Hepatic stellate cell (primary cell): ENCODE measurements at regions not wholly inside any gene's neighbourhood (a gene's known extent, or its start where the extent isn't known, plus 50 kb on each side); places are given as distances from the start of the nearest gene placed in this dataset.
A peak's percentile ranks its signal among the peaks of the same experiment; 100 is the strongest.

Experiments
- DNase-seq: peaks from one replicate; pipeline ENCODE4 v3.0.0; 2011; ENCODE audit warnings: low spot score

DNA sequence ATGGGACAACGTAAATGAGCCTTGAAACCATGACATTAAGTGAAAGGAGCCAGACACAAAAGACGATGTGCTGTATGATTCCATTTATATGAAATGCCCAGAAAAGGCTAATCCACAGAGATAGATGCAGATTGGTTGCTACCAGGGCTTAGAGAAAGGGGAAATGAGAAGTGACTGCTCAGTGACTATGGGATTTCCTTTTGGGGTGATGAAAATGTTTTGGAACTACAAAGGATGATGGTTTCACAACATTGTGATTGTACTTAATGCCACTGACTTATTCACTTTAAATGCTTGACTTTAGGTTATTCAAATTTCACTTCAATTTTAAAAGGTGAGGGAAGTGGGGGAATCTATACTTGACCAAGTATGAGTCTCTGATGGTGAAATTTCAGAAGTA lies 414.3 kb downstream of the SETD4 start:
- no peak for DNase-seq

DNA sequence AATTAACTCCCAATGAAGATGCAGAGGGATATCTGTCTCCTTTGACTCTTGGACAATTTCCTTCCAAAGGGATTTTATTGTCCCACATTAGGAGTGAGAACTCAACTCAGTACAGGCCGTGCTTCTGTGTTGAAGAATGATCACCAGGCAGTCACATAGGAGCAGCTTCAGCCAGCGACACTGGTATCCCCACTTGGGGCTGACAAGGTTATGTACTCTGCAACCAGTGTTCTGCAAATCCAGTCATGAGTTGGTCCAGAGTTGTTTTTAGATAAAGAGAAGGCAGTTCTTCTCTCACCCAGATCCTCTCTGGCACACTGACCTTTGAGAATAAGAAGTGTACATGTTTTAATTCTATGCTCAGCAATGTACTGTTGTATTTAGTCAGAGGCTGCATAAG lies 415.8 kb downstream of the SETD4 start:
- no peak for DNase-seq

- no peak for DNase-seq
These were observed 417.1 kb downstream of the SETD4 start for GRCh38 chr21:35643176-35643575.

- DNase-seq = peak; percentile 30
These were observed 418.9 kb downstream of the SETD4 start for GRCh38 chr21:35641271-35642016.

- no peak for DNase-seq
These were observed 422.9 kb downstream of the SETD4 start for GRCh38 chr21:35637431-35637830.

DNA sequence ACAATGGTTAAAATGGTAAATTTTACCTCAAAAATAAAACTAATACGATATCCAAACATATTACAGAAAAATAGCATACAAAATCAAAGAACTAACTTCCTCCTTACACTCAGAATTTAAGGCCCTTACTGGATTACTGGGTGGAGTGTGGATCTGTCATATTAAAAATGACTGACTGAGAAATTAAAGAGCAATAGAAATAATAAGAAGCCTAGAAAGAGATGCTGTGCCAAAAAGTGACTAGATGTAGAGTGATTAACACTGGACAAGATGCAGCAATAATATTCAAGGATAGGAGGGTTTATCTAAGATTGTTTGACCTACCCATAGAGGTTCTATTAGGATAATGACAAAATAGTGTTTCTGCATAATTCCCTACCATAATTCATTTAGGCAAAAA lies 424.3 kb downstream of the SETD4 start:
- no peak for DNase-seq

- peak; percentile 38 for DNase-seq
These were observed 425.1 kb downstream of the SETD4 start for GRCh38 chr21:35635261-35635660.

DNA sequence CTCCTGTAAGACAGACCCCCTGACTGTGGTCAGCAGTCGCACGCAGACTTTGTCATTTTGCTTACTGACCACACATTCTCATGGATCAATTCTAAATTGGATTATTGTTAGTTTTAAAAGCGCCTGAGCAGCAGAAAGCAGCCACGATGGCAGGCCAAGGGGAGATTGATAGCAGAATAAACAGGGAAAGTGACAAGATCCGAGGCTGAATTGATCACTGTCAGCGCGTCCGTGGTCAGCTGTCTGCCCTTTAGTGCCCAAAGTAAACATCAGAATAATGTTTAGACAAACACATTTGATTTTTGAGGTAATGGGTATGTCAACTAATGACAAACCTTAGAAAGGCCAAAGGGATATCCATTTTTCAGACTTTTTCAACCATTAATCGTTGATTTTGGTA lies 426.8 kb downstream of the SETD4 start:
- no peak for DNase-seq

GRCh38 chr21:35632711-35633110 lies 427.6 kb downstream of the SETD4 start:
- DNase-seq = no peak

DNA sequence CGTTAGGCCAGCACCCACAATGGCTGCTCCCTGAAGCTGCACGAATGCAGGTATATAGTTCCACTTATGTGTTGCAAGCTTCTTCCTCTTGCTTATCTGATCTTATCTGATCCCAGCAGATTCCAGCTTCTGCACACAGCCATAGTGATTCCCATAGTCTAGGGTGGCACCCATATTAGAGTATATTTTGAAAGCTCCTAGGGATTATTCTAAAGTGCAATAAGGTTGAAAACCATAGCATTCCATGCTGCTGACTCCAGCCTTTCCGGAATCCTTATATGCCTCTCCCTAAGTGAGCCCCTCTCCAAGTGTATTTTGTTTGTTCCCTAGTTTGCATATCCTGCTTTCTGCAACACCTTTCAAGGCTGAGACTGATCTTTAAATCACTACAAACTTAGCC lies 432.0 kb downstream of the SETD4 start:
- no peak for DNase-seq

GRCh38 chr21:35627462-35627861 lies 432.9 kb downstream of the SETD4 start:
- no peak for DNase-seq

DNA sequence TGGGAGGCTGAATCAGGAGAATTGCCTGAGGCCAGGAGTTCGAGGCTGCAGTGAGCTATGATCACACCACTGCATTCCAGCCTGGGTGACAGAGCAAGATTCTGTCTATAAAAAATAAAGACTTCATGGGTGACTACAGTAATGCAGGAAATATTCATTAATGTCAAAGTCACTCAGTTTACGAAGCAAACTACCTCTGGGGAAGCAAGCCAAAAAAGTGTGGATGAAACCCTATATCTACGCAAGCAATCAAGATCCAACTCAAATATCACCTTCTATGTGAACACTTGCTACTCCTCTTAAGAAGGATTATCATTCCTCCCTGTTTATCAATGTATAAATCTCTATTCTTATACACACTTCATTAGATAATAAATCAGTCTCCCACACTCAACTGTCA lies 434.8 kb downstream of the SETD4 start:
- DNase-seq = no peak

DNA sequence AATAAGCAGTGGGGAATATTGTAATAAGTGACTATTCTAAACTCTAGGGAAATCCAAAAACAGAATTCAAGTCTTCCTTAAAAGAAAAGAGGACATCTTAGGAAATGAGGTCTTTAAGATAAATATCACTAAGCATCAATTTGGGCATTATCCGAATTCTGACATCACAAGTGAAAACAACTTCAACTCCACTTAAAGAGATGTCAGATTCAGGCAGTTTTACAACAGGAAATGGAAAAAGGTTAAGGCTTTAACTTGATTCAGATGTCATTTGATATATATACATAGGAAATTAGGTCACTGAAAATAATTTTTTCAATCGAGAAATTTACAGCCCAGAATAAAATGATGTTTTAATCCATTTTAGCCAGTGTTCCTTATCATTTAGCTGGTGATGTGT lies 435.4 kb downstream of the SETD4 start:
- no peak for DNase-seq

GRCh38 chr21:35622612-35623011 lies 437.7 kb downstream of the SETD4 start:
- DNase-seq = no peak

GRCh38 chr21:35619184-35619583 lies 441.1 kb downstream of the SETD4 start:
- DNase-seq = no peak

DNA sequence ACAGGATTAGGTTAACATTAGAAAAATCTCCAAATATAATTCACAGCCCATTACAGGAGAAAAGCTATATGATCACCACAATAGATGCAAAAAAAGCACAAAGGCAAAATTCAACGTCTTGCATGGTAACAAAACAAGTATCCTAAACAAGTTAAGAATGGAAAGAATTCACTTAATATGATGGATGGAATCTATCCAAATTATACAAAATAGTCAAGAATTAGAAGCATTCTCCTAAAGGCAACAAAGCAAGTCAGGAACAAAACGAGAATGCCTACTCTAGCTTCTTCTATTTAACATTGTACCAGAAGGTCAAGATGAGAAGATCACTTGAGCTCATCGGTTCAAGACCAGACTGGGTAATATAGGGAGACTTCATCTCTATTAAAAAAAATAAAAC lies 442.8 kb downstream of the SETD4 start:
- no peak for DNase-seq

- DNase-seq = no peak
These were observed 444.2 kb downstream of the SETD4 start for GRCh38 chr21:35616090-35616489.

GRCh38 chr21:35615325-35615724 lies 445.0 kb downstream of the SETD4 start:
- no peak for DNase-seq

- no peak for DNase-seq
These were observed 445.9 kb downstream of the SETD4 start for GRCh38 chr21:35614396-35614921.

DNA sequence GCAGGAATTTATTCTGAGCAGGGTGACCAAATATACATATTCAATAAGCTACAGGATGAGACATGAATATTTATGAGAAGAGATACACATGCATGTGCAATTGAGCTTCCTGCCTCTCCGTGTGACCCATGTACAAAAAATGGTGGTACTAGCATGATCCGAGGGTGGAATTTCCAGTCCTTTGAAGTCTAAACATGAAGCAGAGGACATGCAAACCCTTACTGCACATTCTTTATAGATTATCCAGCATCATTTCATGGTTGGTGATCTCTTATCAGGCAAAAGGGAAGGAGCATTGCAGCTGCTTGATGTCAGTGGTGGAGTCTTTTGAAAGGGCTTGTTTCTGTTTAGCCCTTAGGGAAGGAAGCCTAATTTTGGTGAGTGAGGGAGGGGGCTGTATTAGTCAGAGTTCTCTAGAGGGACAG lies 448.6 kb downstream of the SETD4 start:
- no peak for DNase-seq

DNA sequence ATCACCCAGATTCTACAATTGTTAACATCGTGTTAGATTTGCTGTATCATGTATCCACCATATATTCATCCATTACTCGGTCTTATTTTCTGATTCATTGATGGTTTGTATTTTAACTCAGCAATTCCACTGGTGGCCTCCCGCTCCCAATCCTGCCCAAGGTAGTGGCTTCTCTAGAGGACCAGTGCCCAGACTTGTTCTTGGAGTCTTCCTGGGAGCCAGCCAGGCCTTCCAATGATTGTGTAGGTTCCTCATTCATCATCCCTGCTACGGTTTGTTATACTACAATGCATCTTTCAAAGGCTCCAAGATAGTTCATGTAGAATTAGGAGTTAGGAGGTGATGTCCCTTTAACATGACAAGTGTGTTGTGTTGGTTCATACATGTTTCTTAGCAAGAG lies 451.1 kb downstream of the SETD4 start:
- no peak for DNase-seq

DNA sequence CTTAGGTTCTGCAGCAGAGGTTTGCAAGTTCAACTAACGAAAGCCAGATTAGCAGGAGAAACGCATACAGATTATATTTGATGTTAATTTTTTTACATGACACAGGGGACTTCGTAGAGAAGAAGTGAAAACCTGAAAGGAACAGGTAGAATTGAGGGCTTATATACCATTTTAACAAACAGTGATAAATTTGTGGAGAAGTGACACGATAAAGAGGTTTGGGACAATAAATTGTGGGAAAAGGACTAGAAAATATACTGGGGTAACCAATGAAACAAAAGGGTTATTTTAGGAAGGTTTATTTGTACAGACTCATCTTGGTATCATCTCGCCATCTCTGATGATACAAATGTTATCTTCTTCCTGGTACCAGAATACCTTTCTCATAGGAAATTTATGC lies 452.9 kb downstream of the SETD4 start:
- no peak for DNase-seq

DNA sequence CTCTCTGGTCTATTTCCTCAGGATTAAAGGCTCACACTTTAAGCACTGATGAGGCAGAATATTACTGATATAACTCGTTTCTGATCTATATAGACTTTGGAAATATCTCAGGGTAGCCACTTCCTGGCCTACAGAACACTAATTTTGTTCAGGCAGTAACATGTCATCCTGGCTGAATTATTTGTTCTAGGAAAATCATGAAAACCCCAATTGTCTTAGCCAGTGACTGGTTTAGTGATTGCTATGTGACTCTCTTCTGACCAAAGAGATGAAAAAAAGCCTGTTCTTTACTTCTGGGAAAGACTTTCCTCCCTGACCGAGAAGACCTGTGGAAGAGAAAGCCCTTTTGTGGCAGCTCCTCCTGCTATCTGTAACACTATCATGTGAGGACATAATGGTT lies 453.7 kb downstream of the SETD4 start:
- DNase-seq = no peak

GRCh38 chr21:35606146-35606545 lies 454.2 kb downstream of the SETD4 start:
- DNase-seq = no peak
